HPDE6-E6E7 (cell line): ENCODE measurements at regions not wholly inside any gene's neighbourhood (a gene's known extent, or its start where the extent isn't known, plus 50 kb on each side); places are given as distances from the start of the nearest gene placed in this dataset.
"Not testable (repeated sequence)": the region's sequence is repeated elsewhere in the genome, so short reads cannot be mapped to it uniquely, and the experiment has no call there.

Source experiments
- DNase-seq: peaks from one replicate; pipeline ENCODE4 v3.0.0; 2011; ENCODE audit warnings: missing footprints; ENCODE audit errors: extremely low spot score

DNA sequence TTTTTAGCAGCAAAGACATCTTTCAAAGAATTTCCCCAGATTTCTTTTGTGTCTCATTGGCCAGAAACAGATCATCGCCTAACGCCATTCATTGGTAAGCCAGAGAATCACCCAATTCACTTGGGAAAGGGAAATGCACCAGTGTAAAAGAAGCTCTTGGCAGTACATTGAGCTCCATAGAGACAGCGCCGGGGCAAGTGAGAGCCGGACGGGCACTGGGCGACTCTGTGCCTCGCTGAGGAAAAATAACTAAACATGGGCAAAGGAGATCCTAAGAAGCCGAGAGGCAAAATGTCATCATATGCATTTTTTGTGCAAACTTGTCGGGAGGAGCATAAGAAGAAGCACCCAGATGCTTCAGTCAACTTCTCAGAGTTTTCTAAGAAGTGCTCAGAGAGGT lies 630.6 kb upstream of the ZNF385D start:
- not testable (repeated sequence) for DNase-seq

DNA sequence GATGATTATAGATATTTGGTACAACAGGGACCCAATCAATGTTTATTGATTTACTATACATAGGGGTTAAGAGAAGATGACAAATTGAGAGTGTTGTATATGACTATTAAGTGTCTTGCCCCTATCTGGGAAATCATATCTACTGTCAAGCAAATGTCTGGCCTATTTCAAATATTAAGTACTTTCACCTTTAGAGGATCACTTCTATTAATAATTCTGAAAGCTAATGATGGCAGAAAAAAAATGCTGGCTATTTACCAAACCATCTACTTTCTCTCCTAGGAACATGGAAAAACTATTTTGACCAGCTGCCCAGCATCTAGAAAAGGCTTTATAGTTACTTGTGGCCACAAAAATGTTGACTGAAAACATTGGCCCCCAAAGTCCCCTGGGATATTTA lies 632.3 kb upstream of the ZNF385D start:
- no peak for DNase-seq

DNA sequence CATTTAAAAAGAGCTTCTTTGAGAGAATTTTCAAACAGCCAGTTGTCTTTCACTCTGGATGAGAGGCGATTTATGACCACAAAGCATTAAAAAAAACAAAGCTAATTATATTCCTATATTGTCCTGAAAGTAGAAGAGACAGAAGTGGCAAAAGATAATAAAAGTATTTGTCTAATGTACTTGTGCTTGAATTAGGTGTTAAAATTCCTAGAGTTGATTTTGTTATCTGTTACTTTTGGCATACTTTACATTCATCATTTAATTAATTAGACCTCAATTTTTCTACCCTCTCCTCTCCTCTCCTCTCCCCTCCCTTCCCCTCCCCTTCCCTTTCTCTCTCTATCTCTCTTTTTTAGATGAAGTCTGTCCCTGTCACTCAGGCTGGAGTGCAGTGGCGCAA lies 635.1 kb upstream of the ZNF385D start:
- no peak for DNase-seq

DNA sequence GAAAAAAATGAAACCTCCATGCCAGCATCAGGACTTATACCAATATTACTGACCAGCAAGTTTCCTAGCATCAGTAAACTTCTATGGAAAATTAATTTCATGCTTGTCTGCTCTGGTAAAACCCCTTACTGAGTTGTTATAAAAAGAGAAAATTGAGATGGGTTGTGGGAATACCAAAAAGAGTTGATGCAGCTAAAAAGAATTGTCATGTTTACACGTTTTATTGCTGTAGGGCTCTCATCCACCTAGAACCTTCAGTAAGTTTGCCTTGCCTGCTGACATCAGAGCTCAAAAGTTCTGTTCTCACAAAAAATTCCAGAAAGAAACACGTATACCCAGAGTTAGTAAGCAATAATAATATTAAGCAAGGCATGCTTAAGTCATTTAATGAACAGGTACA lies 641.3 kb upstream of the ZNF385D start:
- no peak for DNase-seq

DNA sequence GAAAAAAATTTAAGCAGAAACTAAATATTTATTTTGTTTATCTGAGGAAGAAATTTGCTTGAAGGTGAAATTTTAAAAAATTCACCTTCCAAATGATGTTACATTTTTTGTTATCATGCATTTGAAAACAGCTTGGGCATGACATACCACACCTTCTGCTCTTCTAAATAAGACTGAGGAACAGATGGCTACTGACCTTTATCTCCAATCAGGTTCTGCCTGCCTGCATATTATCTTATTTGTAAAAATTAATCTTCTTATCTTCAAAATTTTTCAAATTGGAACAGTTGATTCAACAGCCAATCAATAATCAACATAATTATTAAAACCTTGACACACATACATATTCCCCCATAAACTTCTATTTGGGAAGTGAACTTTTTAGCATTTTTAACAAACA lies 641.8 kb upstream of the ZNF385D start:
- DNase-seq = no peak

DNA sequence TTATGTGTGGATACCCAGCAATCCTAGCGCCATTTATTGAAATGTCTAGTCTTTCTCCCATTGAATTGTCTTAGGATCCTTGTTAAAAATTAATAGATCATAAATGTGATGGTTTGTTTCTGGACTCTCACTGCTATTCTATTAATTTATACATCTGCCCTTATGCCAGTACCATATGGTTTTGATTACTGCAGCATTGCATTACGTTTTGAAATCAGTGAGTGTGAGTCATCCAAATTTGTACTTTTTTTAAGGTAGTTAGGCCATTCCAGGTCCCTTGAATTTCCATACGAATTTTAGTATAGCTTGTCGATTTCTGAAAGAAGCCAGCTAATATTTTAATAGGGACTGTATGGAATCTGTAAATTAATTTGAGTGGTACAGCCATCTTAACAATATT lies 648.6 kb upstream of the ZNF385D start:
- no peak for DNase-seq

DNA sequence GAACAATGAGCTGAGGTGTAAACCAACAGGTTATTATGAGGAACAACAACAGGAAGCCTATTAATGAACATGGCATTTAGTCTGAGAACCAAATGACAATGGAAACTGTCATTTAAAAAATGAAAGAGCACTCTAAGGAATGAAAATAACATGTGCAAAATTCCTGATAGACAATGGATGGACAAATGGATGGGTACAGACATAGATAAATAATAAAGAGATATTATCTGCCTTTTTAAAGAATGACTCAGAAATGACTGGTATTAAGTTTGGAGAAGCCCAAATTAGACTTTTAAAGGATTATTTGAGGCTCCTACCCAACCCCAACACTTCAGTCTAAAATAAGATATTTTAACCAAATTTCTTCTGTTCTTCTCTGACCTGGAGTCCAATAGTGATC lies 650.5 kb upstream of the ZNF385D start:
- DNase-seq = no peak

DNA sequence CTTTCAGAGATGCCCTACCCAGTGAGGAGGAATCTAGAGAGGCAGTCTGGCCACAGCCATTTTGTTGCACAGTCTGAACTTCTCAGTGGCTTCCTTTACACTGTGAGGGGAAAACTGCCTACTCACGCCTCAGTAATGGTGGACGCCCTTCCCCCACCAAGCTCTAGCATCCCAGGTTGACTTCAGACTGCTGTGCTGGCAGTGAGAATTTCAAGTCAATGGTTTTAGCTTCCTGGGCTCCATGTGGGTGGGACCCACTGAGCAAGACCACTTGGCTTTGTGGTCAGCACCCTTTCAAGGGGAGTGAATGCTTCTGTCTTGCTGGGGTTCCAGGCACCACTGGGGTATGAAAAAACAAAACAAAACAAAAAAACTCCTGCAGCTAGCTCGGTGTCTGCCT lies 663.2 kb upstream of the ZNF385D start:
- DNase-seq = no peak

DNA sequence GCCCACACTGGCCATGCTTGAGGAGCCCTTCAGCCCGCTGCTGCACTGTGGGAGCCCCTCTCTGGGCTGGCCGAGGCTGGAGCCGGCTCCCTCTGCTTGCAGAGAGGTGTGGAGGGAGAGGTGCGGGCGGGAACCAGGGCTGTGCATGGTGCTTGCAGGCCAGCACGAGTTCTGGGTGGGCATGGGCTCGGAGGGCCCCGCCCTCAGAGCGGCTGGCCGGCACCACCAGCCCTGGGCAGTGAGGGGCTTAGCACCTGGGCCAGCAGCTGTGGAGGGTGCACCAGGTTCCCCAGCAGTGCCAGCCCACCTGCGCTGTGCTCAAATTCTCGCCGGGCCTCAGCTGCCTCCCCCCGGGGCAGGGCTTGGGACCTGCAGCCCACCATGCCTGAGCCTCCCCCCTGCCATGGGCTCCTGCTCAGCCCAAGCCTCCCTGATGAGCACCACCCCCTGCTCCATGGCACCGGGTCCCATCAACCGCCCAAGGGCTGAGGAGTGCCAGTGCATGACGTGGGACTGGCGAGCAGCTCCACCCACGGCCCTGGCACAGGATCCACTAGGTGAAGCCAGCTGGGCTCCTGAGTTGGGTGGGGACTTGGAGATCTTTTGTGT lies 665.9 kb upstream of the ZNF385D start:
- DNase-seq = not testable (repeated sequence)

DNA sequence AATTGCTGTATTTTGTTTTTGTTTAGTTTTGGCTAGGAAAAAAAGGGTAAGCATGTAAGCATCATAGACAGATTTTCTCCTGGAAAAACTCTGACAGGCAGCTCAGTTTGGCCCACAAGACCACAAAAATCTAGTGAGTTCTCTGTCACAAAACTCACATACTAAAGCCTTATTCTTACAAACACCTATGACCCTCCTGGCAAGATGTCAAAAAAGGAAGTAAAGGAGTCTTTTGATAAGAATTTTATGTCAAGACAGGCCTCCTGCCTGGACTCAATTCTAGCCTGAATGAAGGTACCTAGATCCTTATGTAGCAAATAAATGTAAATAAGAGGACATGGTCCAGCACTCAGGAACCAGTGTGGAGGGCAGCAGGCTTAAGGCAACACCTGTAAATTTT lies 668.3 kb upstream of the ZNF385D start:
- DNase-seq = no peak

DNA sequence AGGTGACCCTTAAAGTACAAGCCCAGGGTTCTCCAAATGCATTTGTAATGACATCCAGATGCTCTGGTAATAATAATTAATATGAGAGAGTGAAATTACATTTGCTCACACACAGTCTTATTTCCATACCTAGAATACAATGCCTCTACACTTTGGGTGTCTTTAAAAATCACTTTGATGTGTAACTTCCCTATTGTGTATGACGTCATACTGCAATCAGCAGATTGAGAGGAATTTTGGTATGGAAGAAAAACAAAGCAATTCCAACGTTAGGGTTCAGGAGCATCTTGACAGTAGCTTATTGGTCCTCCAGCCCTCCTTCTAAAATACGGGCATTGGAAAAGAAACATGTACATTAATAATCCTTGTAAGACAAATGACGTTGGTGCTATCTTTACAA lies 670.6 kb upstream of the ZNF385D start:
- no peak for DNase-seq

DNA sequence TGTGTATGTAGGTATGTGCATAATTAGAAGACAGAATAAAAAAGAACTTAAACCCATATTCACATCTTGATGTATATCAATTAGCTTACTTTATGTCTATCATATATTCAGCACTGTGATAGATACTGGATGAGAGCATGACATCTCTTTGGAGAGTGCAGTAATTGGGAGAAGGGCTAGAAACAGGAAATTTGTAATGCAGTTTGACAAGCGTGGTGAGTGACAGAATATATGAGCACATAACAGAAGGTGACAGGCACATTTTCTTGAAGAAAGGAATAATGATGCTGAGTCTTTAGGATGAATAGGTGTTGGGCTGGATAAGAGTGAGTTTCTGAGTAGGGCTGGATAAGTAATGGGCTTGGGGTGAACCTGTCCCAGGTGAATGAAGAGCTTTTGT lies 680.3 kb upstream of the ZNF385D start:
- no peak for DNase-seq

DNA sequence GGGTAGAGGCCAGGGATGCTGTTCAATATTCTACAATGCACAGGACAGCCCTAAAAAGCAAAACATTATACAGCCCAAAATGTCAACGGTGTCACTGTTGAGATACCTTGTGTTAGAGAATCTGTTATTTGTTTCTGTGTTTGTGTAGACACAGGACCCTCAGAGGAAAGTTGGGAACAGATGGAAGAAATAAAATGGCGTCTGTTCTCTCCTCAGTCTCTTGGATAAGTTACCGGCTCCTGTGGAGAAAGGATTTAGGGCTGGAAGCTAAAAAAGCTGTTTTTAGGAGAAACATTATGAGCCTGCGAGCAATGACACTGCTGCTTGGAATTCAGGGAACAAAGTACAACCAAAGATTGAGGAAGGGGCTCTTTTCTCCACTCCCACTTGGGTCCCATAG lies 688.6 kb upstream of the ZNF385D start:
- no peak for DNase-seq

DNA sequence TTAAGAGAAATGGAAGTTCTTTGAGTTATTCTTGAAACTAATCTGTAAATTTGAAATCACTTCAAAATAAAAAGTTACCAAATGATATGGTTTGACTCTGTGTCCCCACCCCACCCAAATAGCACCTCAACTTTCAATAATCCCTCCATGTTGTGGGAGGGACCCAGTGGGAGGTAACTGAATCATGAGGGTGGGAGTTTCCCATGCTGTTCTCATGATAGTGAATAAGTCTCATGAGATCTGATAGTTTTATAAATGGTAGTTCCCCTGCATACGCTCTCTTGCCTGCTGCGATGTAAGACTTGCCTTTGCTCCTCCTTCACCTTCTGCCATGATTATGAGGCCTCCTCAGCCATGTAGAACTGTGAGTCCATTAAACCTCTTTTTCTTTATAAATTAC lies 690.7 kb upstream of the ZNF385D start:
- DNase-seq = no peak

DNA sequence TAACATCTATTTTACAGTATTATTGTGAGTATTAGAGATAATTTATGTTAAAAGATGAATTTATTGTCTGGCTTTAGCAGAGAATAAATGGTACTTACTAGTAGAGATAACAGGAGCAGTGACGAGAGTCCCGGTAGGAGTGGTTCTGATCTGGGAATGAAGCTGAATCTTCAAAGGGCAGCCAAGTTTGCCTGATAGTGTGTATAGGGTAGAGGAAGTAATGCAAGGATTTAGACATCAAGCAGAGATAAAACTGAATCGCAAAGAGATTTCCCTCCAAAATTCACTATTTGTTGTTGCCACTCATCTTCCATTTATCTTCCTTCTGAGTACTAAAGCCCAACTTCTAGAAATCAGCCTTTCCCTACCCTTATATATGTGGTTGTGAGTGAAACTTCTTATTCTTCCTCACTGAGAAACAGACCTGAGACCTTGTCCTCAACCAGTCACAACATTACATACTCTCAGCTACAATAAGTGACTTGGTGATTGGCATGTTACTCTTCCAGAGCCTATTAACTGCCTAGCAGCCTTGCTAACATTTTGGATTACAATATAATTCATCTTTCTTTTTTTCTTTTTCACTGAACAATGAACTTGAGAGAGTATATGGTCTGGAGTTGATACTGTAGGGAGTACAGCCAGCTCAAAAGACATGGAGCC lies 692.7 kb upstream of the ZNF385D start:
- no peak for DNase-seq

DNA sequence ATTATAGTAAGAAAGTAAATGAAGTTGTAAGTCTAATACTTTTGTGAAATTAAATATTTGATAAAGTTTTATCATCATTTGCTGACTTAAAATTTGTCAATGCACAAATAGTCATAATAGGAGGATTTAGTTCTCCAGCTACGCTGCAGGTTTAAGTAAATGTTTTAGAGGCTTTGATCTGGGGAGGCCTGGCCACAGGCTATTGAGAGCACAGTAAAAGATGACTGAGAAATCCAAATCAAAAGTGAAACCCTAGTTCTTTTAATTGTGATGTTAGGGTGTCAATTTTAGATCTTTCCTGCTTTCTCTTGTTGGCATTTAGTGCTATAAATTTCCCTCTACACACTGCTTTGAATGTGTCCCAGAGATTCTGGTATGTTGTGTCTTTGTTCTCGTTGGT lies 694.3 kb upstream of the ZNF385D start:
- not testable (repeated sequence) for DNase-seq

DNA sequence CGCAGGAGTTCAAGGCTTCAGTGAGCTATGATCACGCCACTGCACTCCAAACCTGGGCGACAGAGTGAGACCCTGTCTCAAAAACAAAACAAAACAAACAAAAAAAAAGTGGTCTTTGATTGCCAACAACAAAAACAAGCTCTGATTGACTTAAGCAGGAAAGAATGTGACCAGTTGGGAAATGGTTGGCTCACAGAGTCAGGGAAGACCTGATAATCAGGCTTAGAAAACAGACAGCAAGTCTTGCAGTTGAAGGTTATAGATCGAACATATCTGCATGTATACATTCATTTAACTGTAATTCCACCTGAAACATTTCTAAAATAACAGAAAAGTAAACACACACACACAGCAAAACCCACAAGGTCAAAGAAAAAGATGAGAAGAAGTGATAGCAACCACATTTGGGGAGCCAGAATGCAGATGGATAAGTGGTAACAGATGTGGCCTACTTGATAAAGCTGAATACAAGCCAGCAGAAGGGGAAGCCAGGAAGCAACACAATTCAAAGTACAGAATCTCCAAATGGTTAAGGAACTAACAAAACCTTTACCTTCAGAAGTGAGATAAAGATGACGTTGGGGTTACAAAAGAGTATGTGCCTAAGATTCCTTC lies 699.9 kb upstream of the ZNF385D start:
- no peak for DNase-seq

DNA sequence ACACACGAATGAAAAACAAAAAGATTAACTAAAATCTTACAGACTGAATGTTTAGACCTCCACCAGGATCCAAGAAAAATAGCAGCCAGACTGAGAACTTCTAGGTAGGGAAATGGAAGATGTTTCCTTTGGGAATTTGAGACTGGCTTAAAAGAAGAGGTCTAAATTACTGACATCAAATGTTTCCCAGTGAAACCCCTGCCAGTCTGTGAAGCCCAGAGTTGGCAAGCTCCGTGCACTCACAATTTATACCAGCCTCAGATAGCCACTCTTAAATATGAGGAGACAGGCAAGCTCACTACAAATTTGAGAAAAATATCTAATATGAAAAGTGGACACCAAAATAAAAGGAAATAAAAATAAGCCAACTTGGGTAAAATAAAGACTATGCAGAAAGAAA lies 700.5 kb upstream of the ZNF385D start:
- DNase-seq = no peak

DNA sequence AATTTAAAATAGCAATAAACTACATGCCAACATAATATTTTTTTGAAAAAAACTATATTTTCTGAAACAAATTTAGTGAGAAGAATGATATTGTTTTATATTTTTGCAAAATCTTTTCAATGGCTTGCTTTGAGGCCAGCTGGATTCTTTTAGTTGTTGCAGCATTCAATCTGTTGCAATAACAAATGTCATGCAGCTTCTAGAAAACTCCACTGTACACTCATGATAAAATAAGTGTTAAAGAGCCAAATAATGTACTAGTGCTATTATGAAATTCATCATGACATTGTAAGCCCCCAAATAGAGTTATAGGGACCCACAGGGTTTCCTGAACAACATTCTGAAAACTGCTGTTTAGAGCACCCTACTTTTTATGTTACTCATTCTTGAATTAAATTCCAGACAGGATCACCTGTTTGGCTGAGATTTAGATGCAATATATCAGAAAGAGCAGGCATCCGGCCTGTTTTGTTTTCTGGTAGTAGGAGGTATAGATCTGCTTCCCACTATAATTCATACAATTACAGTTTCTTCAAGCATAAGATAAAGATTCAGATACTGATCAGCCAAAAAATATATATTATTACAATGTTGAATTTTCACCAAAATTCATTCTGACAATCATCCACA lies 703.0 kb upstream of the ZNF385D start:
- DNase-seq = no peak

DNA sequence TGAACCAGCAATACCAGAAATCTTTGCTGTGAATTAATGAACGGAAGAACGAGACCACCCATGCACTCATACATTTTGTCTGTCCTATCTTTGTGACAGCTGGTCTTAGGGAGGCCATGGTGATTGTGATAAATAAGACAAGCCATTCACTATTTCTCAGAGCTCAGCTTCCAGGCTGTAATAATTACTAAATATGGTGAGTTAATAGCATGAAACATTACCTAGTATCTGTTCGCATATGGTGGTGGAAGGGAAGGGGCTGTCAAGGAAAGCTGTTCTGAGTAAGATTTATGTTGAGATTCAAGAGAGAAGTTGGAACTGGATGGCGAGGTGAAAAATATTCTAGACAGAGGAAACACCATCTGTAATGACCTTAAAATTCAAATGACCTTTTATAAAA lies 719.0 kb upstream of the ZNF385D start:
- no peak for DNase-seq

DNA sequence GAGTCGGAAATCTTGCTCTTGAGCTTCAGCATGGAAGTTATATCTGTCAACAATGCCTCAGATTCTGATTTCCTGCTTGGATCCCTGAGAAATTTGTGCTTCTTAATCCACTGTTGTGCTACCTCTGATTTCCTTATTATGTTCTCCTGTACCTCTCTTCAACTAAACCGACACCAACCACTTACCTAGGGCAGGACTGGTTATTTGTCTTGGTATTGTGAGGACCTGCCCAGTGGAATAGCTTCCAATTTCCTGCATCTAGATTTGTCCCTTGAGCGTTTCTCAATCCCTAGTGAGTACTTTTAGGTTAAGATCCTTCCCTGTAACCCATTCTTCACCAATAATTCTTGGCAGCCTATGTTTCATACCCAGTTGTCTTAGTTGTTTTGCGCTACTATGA lies 720.5 kb upstream of the ZNF385D start:
- DNase-seq = no peak

DNA sequence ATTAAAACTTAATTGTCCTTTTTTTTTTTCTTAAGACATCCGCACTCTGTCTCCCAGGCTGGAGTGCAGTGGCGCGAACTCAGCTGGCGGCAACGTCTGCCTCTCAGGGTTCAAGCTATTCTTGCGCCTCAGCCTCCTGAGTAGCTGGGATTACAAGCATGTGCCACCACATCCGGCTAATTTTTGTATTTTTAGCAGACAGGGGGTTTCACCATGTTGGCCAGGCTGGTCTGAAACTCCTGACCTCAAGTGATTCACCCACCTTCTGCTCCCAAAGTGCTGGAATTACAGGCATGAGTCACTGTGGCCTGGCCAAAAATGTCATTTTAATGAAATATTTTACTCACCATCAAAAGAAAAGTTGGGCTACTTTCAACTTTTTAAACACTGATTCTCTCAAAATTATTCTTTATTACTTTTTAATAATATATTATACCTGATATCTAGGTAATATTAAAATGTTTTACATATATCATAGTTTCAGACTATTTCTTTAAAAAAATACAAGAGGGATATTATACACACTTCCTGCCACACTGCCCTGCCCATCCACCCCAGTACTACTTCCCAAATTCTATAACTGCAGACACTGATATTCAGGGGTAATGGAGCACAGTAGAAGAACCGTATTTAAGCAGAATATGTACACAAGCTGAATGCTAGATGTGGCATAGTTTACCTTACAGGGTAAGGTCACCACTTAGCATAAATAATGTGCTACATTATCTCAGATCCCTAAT lies 723.9 kb upstream of the ZNF385D start:
- DNase-seq = no peak
